ENCODE measurements at regions not wholly inside any gene's neighbourhood (a gene's known extent, or its start where the extent isn't known, plus 50 kb on each side); places are given as distances from the start of the nearest gene placed in this dataset.

- Histone ChIP-seq H3K9ac (ENCODE audit: insufficient read length) (no peak overlapping the region), H3K27ac (no peak overlapping the region), H3K4me3 (no peak overlapping the region), H3K36me3 (ENCODE audit: insufficient read depth, low read length) (no peaks in the 10 kb centered on the region), H3K9me3 (ENCODE audit: low read depth, low read length) (no peaks in the 10 kb centered on the region)
- TF ChIP-seq FOXP2 (optimal IDR thresholded peaks at IDR 0.05; ENCODE audit: control extremely low read depth, extremely low read length, insufficient read depth) (no peak), EZH2 (IDR thresholded peaks at IDR 0.05) (no peak), POLR2AphosphoS5 (IDR thresholded peaks at IDR 0.05; ENCODE audit: borderline replicate concordance, low read depth, low read length) (no peak)
- no peak for DNase-seq (ENCODE audit: low read depth, low spot score)
These were observed 548.2 kb upstream of the ADGRL4 start for GRCh38 chr1:79554688-79555087.

GRCh38 chr1:79551321-79551720 is 544.8 kb upstream of the ADGRL4 start:
- TF ChIP-seq FOXP2 (optimal IDR thresholded peaks at IDR 0.05; ENCODE audit: control extremely low read depth, extremely low read length, insufficient read depth) (no peak), EZH2 (IDR thresholded peaks at IDR 0.05) (no peak), POLR2AphosphoS5 (IDR thresholded peaks at IDR 0.05; ENCODE audit: borderline replicate concordance, low read depth, low read length) (no peak)
- no peak for DNase-seq (ENCODE audit: low read depth, low spot score)
- Histone ChIP-seq H3K36me3 (ENCODE audit: insufficient read depth, low read length) (no peaks in the 10 kb centered on the region), H3K27ac (no peak overlapping the region), H3K9me3 (ENCODE audit: low read depth, low read length) (no peaks in the 10 kb centered on the region), H3K4me3 (no peak overlapping the region), H3K9ac (ENCODE audit: insufficient read length) (no peak overlapping the region)

- Histone ChIP-seq H3K36me3 (ENCODE audit: insufficient read depth, low read length) (no peaks in the 10 kb centered on the region), H3K27ac (no peak overlapping the region), H3K4me3 (no peak overlapping the region), H3K9me3 (ENCODE audit: low read depth, low read length) (no peaks in the 10 kb centered on the region), H3K9ac (ENCODE audit: insufficient read length) (no peak overlapping the region)
- no peak for DNase-seq (ENCODE audit: low read depth, low spot score)
- TF ChIP-seq EZH2 (IDR thresholded peaks at IDR 0.05): no peak
- no peak for TF ChIP-seq POLR2AphosphoS5 (IDR thresholded peaks at IDR 0.05; ENCODE audit: borderline replicate concordance, low read depth, low read length)
- no peak for TF ChIP-seq FOXP2 (optimal IDR thresholded peaks at IDR 0.05; ENCODE audit: control extremely low read depth, extremely low read length, insufficient read depth)
These were observed 543.9 kb upstream of the ADGRL4 start for GRCh38 chr1:79550402-79550801.

GRCh38 chr1:79549201-79549600 is 542.7 kb upstream of the ADGRL4 start:
- no peak overlapping the region for H3K9ac ChIP-seq (ENCODE audit: insufficient read length)
- no peaks in the 10 kb centered on the region for H3K36me3 ChIP-seq (ENCODE audit: insufficient read depth, low read length)
- no peak overlapping the region for H3K4me3 ChIP-seq
- no peak for TF ChIP-seq POLR2AphosphoS5 (IDR thresholded peaks at IDR 0.05; ENCODE audit: borderline replicate concordance, low read depth, low read length)
- TF ChIP-seq EZH2 (IDR thresholded peaks at IDR 0.05): no peak
- TF ChIP-seq FOXP2 (optimal IDR thresholded peaks at IDR 0.05; ENCODE audit: control extremely low read depth, extremely low read length, insufficient read depth): no peak
- no peak overlapping the region for H3K27ac ChIP-seq
- H3K9me3 ChIP-seq (ENCODE audit: low read depth, low read length): no peaks in the 10 kb centered on the region
- DNase-seq (ENCODE audit: low read depth, low spot score): no peak

DNA sequence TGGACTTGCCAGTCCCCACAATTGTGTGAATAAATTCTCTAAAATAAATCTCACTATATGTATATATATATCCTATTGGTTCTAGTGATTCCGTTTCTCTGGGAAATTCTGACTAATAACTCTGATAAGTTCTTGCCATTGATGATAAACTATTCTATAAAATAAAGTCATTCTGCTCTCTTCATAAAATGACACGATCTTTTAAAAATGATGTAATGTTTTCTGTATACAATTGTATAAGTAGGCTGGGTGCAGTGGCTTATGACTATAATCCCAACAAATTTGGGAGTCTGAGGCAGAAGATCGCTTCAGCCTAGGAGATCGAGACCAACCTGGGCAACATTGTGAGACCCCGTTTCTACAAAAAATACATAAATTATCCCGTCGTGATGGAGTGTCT is 541.0 kb upstream of the ADGRL4 start:
- H3K36me3 ChIP-seq (ENCODE audit: insufficient read depth, low read length): no peaks in the 10 kb centered on the region
- H3K9ac ChIP-seq (ENCODE audit: insufficient read length): no peak overlapping the region
- H3K27ac ChIP-seq: no peak overlapping the region
- no peak overlapping the region for H3K4me3 ChIP-seq
- no peaks in the 10 kb centered on the region for H3K9me3 ChIP-seq (ENCODE audit: low read depth, low read length)
- no peak for DNase-seq (ENCODE audit: low read depth, low spot score)
- no peak for TF ChIP-seq FOXP2 (optimal IDR thresholded peaks at IDR 0.05; ENCODE audit: control extremely low read depth, extremely low read length, insufficient read depth)
- no peak for TF ChIP-seq EZH2 (IDR thresholded peaks at IDR 0.05)
- no peak for TF ChIP-seq POLR2AphosphoS5 (IDR thresholded peaks at IDR 0.05; ENCODE audit: borderline replicate concordance, low read depth, low read length)

- no peak for TF ChIP-seq FOXP2 (optimal IDR thresholded peaks at IDR 0.05; ENCODE audit: control extremely low read depth, extremely low read length, insufficient read depth)
- TF ChIP-seq EZH2 (IDR thresholded peaks at IDR 0.05): no peak
- no peak for TF ChIP-seq POLR2AphosphoS5 (IDR thresholded peaks at IDR 0.05; ENCODE audit: borderline replicate concordance, low read depth, low read length)
- no peak for DNase-seq (ENCODE audit: low read depth, low spot score)
- H3K9me3 ChIP-seq (ENCODE audit: low read depth, low read length): no peaks in the 10 kb centered on the region
- H3K9ac ChIP-seq (ENCODE audit: insufficient read length): no peak overlapping the region
- no peak overlapping the region for H3K4me3 ChIP-seq
- no peak overlapping the region for H3K27ac ChIP-seq
- H3K36me3 ChIP-seq (ENCODE audit: insufficient read depth, low read length): no peaks in the 10 kb centered on the region
These were observed 536.9 kb upstream of the ADGRL4 start for GRCh38 chr1:79543394-79543793.

GRCh38 chr1:79539001-79539400 is 532.5 kb upstream of the ADGRL4 start:
- H3K9me3 ChIP-seq (ENCODE audit: low read depth, low read length): no peaks in the 10 kb centered on the region
- H3K27ac ChIP-seq: no peak overlapping the region
- H3K36me3 ChIP-seq (ENCODE audit: insufficient read depth, low read length): no peaks in the 10 kb centered on the region
- no peak overlapping the region for H3K4me3 ChIP-seq
- no peak overlapping the region for H3K9ac ChIP-seq (ENCODE audit: insufficient read length)
- TF ChIP-seq EZH2 (IDR thresholded peaks at IDR 0.05) (no peak), FOXP2 (optimal IDR thresholded peaks at IDR 0.05; ENCODE audit: control extremely low read depth, extremely low read length, insufficient read depth) (no peak), POLR2AphosphoS5 (IDR thresholded peaks at IDR 0.05; ENCODE audit: borderline replicate concordance, low read depth, low read length) (no peak)
- DNase-seq (ENCODE audit: low read depth, low spot score): no peak

DNA sequence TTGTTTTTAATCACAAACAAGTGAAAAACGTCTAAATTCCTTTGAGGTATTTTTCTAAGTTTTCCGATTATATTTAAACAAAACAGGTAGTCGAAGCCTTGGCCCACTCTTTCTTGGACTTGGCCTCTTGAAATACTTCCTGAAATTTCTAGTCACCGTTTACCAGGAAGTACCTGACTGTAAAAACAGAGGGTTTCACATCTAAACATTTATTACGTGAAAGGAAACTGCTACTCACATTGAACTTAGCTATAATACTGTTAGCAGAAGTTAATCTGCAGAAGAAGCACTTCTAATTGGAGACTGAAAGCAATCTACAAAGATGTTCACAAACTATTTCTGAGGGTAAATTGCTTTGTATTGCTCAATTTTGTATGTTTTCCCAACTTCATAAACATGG is 526.0 kb upstream of the ADGRL4 start:
- no peak overlapping the region for H3K9ac ChIP-seq (ENCODE audit: insufficient read length)
- no peak for DNase-seq (ENCODE audit: low read depth, low spot score)
- no peaks in the 10 kb centered on the region for H3K9me3 ChIP-seq (ENCODE audit: low read depth, low read length)
- TF ChIP-seq FOXP2 (optimal IDR thresholded peaks at IDR 0.05; ENCODE audit: control extremely low read depth, extremely low read length, insufficient read depth) (no peak), EZH2 (IDR thresholded peaks at IDR 0.05) (no peak), POLR2AphosphoS5 (IDR thresholded peaks at IDR 0.05; ENCODE audit: borderline replicate concordance, low read depth, low read length) (no peak)
- H3K36me3 ChIP-seq (ENCODE audit: insufficient read depth, low read length): no peaks in the 10 kb centered on the region
- H3K4me3 ChIP-seq: no peak overlapping the region
- no peak overlapping the region for H3K27ac ChIP-seq

DNA sequence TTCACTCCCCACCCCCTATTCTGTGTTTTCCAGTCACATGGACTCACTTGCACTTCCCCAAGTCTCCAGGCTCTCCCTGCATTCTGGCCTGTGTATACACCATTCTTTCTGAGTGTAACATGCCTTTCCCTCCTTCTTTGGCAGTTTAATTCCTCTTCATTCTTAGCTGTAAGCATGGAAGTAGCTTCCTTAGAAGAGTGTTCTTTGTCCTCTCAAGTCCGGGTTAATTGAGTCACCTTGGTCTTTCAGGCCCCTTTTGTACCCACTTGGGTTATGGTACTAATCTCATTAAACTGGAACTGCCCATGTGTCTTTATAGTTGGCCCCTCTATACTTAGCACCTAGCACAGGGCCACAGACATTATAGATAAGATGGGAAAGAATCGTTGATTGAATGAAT is 525.3 kb upstream of the ADGRL4 start:
- no peaks in the 10 kb centered on the region for H3K9me3 ChIP-seq (ENCODE audit: low read depth, low read length)
- H3K4me3 ChIP-seq: no peak overlapping the region
- no peak overlapping the region for H3K27ac ChIP-seq
- TF ChIP-seq EZH2 (IDR thresholded peaks at IDR 0.05) (no peak), FOXP2 (optimal IDR thresholded peaks at IDR 0.05; ENCODE audit: control extremely low read depth, extremely low read length, insufficient read depth) (no peak), POLR2AphosphoS5 (IDR thresholded peaks at IDR 0.05; ENCODE audit: borderline replicate concordance, low read depth, low read length) (no peak)
- DNase-seq (ENCODE audit: low read depth, low spot score): no peak
- H3K36me3 ChIP-seq (ENCODE audit: insufficient read depth, low read length): no peaks in the 10 kb centered on the region
- no peak overlapping the region for H3K9ac ChIP-seq (ENCODE audit: insufficient read length)

Measured in SK-N-MC (cell line).